ENCODE measurements at regions not wholly inside any gene's neighbourhood (a gene's known extent, or its start where the extent isn't known, plus 50 kb on each side); places are given as distances from the start of the nearest gene placed in this dataset.
A peak's percentile ranks its signal among the peaks of the same experiment; 100 is the strongest.

GRCh38 chr12:91565246-91565645 lies 382.6 kb upstream of the DCN start:
- no peaks in the 10 kb centered on the region for H3K9me3 ChIP-seq (ENCODE audit: control insufficient read depth, low read length)
- H3K4me1 ChIP-seq (ENCODE audit: control insufficient read depth, insufficient read depth, low read length): no peaks in the 10 kb centered on the region
- no peak overlapping the region for H3K4me3 ChIP-seq (ENCODE audit: low read length)
- DNase-seq (ENCODE audit: low read depth): peak; percentile 52
- no peak overlapping the region for H3K9ac ChIP-seq (ENCODE audit: low read length)
- no peaks in the 10 kb centered on the region for H3K27me3 ChIP-seq (replicated peaks; ENCODE audit: control insufficient read depth, insufficient read depth, low read length)
- no peaks in the 10 kb centered on the region for H3K36me3 ChIP-seq (ENCODE audit: control insufficient read depth, insufficient read depth, low read length, severe bottlenecking)

GRCh38 chr12:91563011-91563765 lies 380.6 kb upstream of the DCN start:
- no peak overlapping the region for H3K9ac ChIP-seq (ENCODE audit: low read length)
- H3K9me3 ChIP-seq (ENCODE audit: control insufficient read depth, low read length): no peaks in the 10 kb centered on the region
- no peaks in the 10 kb centered on the region for H3K27me3 ChIP-seq (replicated peaks; ENCODE audit: control insufficient read depth, insufficient read depth, low read length)
- no peak for DNase-seq (ENCODE audit: low read depth)
- H3K4me1 ChIP-seq (ENCODE audit: control insufficient read depth, insufficient read depth, low read length): no peaks in the 10 kb centered on the region
- H3K36me3 ChIP-seq (ENCODE audit: control insufficient read depth, insufficient read depth, low read length, severe bottlenecking): no peaks in the 10 kb centered on the region
- H3K4me3 ChIP-seq (ENCODE audit: low read length): no peak overlapping the region

GRCh38 chr12:91562476-91562875 lies 379.9 kb upstream of the DCN start:
- H3K9ac ChIP-seq (ENCODE audit: low read length): no peak overlapping the region
- H3K4me3 ChIP-seq (ENCODE audit: low read length): no peak overlapping the region
- DNase-seq (ENCODE audit: low read depth): peak; percentile 37
- no peaks in the 10 kb centered on the region for H3K36me3 ChIP-seq (ENCODE audit: control insufficient read depth, insufficient read depth, low read length, severe bottlenecking)
- H3K27me3 ChIP-seq (replicated peaks; ENCODE audit: control insufficient read depth, insufficient read depth, low read length): no peaks in the 10 kb centered on the region
- no peaks in the 10 kb centered on the region for H3K9me3 ChIP-seq (ENCODE audit: control insufficient read depth, low read length)
- H3K4me1 ChIP-seq (ENCODE audit: control insufficient read depth, insufficient read depth, low read length): no peaks in the 10 kb centered on the region

GRCh38 chr12:91561958-91562325 lies 379.3 kb upstream of the DCN start:
- Histone ChIP-seq H3K27me3 (replicated peaks; ENCODE audit: control insufficient read depth, insufficient read depth, low read length) (no peaks in the 10 kb centered on the region), H3K4me1 (ENCODE audit: control insufficient read depth, insufficient read depth, low read length) (no peaks in the 10 kb centered on the region), H3K4me3 (ENCODE audit: low read length) (no peak overlapping the region), H3K9ac (ENCODE audit: low read length) (no peak overlapping the region), H3K9me3 (ENCODE audit: control insufficient read depth, low read length) (no peaks in the 10 kb centered on the region), H3K36me3 (ENCODE audit: control insufficient read depth, insufficient read depth, low read length, severe bottlenecking) (no peaks in the 10 kb centered on the region)
- peak; percentile 18 for DNase-seq (ENCODE audit: low read depth)

- Histone ChIP-seq H3K9ac (ENCODE audit: low read length) (no peak overlapping the region), H3K4me1 (ENCODE audit: control insufficient read depth, insufficient read depth, low read length) (no peaks in the 10 kb centered on the region), H3K27me3 (replicated peaks; ENCODE audit: control insufficient read depth, insufficient read depth, low read length) (peaks cover 2% of the 10 kb centered on the region), H3K4me3 (ENCODE audit: low read length) (no peak overlapping the region), H3K36me3 (ENCODE audit: control insufficient read depth, insufficient read depth, low read length, severe bottlenecking) (no peaks in the 10 kb centered on the region), H3K9me3 (ENCODE audit: control insufficient read depth, low read length) (no peaks in the 10 kb centered on the region)
- DNase-seq (ENCODE audit: low read depth): peak; percentile 56
Measured at GRCh38 chr12:91561301-91561957, 378.8 kb upstream of the DCN start.

- H3K4me3 ChIP-seq (ENCODE audit: low read length): no peak overlapping the region
- H3K27me3 ChIP-seq (replicated peaks; ENCODE audit: control insufficient read depth, insufficient read depth, low read length): peaks cover 7% of the 10 kb centered on the region
- H3K9ac ChIP-seq (ENCODE audit: low read length): no peak overlapping the region
- no peak for DNase-seq (ENCODE audit: low read depth)
- no peaks in the 10 kb centered on the region for H3K4me1 ChIP-seq (ENCODE audit: control insufficient read depth, insufficient read depth, low read length)
- H3K9me3 ChIP-seq (ENCODE audit: control insufficient read depth, low read length): no peaks in the 10 kb centered on the region
- H3K36me3 ChIP-seq (ENCODE audit: control insufficient read depth, insufficient read depth, low read length, severe bottlenecking): no peaks in the 10 kb centered on the region
Measured at GRCh38 chr12:91556909-91557308, 374.3 kb upstream of the DCN start.

- peaks cover 7% of the 10 kb centered on the region for H3K27me3 ChIP-seq (replicated peaks; ENCODE audit: control insufficient read depth, insufficient read depth, low read length)
- H3K36me3 ChIP-seq (ENCODE audit: control insufficient read depth, insufficient read depth, low read length, severe bottlenecking): no peaks in the 10 kb centered on the region
- no peak overlapping the region for H3K9ac ChIP-seq (ENCODE audit: low read length)
- no peak overlapping the region for H3K4me3 ChIP-seq (ENCODE audit: low read length)
- H3K4me1 ChIP-seq (ENCODE audit: control insufficient read depth, insufficient read depth, low read length): no peaks in the 10 kb centered on the region
- H3K9me3 ChIP-seq (ENCODE audit: control insufficient read depth, low read length): no peaks in the 10 kb centered on the region
- no peak for DNase-seq (ENCODE audit: low read depth)
Measured at GRCh38 chr12:91555436-91556415, 373.1 kb upstream of the DCN start.

GRCh38 chr12:91551927-91552326 lies 369.3 kb upstream of the DCN start:
- Histone ChIP-seq H3K9ac (ENCODE audit: low read length) (no peak overlapping the region), H3K4me1 (ENCODE audit: control insufficient read depth, insufficient read depth, low read length) (no peaks in the 10 kb centered on the region), H3K9me3 (ENCODE audit: control insufficient read depth, low read length) (peaks cover 5% of the 10 kb centered on the region), H3K4me3 (ENCODE audit: low read length) (no peak overlapping the region), H3K27me3 (replicated peaks; ENCODE audit: control insufficient read depth, insufficient read depth, low read length) (peaks cover 7% of the 10 kb centered on the region), H3K36me3 (ENCODE audit: control insufficient read depth, insufficient read depth, low read length, severe bottlenecking) (no peaks in the 10 kb centered on the region)
- DNase-seq (ENCODE audit: low read depth): no peak

- H3K9ac ChIP-seq (ENCODE audit: low read length): no peak overlapping the region
- peaks cover 5% of the 10 kb centered on the region for H3K9me3 ChIP-seq (ENCODE audit: control insufficient read depth, low read length)
- H3K27me3 ChIP-seq (replicated peaks; ENCODE audit: control insufficient read depth, insufficient read depth, low read length): peaks cover 3% of the 10 kb centered on the region
- no peaks in the 10 kb centered on the region for H3K4me1 ChIP-seq (ENCODE audit: control insufficient read depth, insufficient read depth, low read length)
- no peaks in the 10 kb centered on the region for H3K36me3 ChIP-seq (ENCODE audit: control insufficient read depth, insufficient read depth, low read length, severe bottlenecking)
- H3K4me3 ChIP-seq (ENCODE audit: low read length): no peak overlapping the region
- no peak for DNase-seq (ENCODE audit: low read depth)
Measured at GRCh38 chr12:91551242-91551641, 368.6 kb upstream of the DCN start.

GRCh38 chr12:91542666-91543065 lies 360.0 kb upstream of the DCN start:
- Histone ChIP-seq H3K4me1 (ENCODE audit: control insufficient read depth, insufficient read depth, low read length) (no peaks in the 10 kb centered on the region), H3K36me3 (ENCODE audit: control insufficient read depth, insufficient read depth, low read length, severe bottlenecking) (no peaks in the 10 kb centered on the region), H3K27me3 (replicated peaks; ENCODE audit: control insufficient read depth, insufficient read depth, low read length) (no peaks in the 10 kb centered on the region), H3K9me3 (ENCODE audit: control insufficient read depth, low read length) (peaks cover 2% of the 10 kb centered on the region), H3K4me3 (ENCODE audit: low read length) (no peak overlapping the region), H3K9ac (ENCODE audit: low read length) (no peak overlapping the region)
- no peak for DNase-seq (ENCODE audit: low read depth)

GRCh38 chr12:91542067-91542466 lies 359.4 kb upstream of the DCN start:
- Histone ChIP-seq H3K27me3 (replicated peaks; ENCODE audit: control insufficient read depth, insufficient read depth, low read length) (no peaks in the 10 kb centered on the region), H3K4me3 (ENCODE audit: low read length) (no peak overlapping the region), H3K4me1 (ENCODE audit: control insufficient read depth, insufficient read depth, low read length) (no peaks in the 10 kb centered on the region), H3K9ac (ENCODE audit: low read length) (no peak overlapping the region), H3K9me3 (ENCODE audit: control insufficient read depth, low read length) (no peaks in the 10 kb centered on the region), H3K36me3 (ENCODE audit: control insufficient read depth, insufficient read depth, low read length, severe bottlenecking) (no peaks in the 10 kb centered on the region)
- DNase-seq (ENCODE audit: low read depth): no peak
